ENCODE measurements at regions not wholly inside any gene's neighbourhood (a gene's known extent, or its start where the extent isn't known, plus 50 kb on each side); places are given as distances from the start of the nearest gene placed in this dataset.

DNA sequence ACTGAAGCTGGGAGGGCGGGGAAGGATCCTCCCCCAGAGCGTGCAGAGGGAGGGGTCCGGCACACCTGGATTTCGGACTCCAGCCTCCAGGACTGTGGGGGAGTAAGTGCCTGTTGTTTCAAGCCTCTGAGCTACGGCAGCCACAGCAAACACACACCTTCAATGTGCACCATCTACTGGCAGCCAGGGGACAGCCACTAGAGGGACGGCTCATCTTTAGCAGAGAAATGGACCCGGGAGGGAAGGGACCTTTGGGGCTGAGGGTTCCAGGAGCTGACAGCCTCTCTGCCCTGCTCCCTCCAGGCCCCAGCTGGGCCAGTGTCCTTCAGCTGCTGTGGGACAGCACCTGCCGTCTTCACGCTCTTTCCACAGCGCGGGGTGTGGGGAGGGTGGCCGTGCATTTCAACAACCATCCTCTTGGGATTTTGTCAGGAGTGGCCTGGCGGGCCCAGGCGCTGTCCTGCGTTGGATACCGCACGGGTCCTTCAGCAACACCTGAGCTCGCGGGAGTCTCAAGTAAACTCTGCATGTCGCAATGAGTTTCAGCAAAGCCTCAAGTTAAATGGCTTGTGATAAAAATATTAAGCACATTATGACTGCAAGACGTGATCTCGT, 209.2 kb upstream of the C14orf180 start:
- DNase-seq (ENCODE audit: low read depth) = no peak

DNA sequence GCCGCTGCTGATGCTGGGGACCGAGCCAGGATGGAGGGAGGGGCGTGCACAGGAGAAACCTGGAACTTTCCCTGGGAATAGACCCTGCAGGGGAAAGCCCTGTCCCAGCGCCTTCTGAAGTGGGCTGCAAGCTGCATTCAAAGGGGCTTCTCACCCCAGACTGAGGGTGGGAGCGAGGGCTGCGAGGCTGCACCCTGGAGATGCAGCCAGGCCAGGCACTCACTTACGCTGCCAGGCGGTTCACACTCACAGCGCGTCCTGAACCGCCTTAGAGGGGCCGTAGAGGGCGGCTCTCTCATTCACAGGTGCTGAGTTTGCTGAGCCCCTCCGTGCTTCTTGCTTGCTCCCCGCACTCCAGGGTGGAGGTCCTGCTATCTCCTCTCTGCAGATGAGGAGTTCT, 208.5 kb upstream of the C14orf180 start:
- DNase-seq (ENCODE audit: low read depth) = no peak

DNA sequence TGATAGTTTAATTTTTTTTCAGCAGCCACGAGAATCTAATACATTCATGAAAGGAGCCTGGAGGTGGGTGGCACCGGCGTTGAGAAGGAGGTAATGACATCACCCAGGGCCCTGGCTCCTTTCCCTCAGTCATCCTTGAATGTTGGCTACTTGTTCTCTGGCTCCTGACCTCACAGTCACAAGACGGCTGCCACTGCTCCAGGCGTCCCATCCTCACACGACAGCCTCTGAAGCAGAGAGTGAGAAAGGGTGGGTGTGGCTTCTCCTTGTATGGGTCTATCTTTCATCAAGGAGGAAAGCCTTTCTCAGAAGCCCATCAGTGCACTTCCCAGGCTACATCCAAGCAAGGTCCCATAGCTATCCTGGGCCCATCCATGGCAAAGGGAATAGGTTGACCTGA, 207.6 kb upstream of the C14orf180 start:
- DNase-seq (ENCODE audit: low read depth) = no peak

DNA sequence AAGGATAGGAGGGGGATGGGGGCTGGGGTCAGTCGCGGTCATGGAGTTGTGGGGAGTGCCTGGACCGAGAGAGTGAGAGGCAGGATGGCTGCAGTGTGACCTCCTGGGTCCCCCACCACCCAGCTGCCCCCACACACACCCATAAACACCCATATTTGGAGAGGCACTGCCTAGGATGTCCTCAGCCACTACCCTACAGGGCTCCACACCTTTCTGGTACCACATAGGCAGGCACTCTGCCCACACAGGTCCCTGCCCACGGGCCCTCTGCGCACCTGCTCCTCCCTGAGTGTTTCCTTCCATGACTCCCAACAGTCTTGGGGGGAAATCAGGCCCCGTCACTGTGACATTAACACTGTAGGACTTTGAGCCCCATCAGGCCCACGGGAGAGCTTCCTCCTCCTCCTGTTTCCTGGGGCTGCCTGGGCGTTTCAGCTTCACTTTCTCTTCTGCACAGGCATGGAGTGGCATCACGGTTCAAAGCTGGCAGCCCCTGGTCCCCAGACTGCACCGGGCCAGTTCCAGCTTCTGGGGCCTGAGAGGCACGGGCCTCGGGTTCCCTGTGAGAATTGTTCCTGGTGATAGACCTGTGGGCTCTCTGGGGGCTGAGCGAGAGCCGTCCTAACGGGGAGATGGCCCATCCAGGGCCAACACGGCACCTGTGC, 207.0 kb upstream of the C14orf180 start:
- DNase-seq (ENCODE audit: low read depth) = no peak

DNA sequence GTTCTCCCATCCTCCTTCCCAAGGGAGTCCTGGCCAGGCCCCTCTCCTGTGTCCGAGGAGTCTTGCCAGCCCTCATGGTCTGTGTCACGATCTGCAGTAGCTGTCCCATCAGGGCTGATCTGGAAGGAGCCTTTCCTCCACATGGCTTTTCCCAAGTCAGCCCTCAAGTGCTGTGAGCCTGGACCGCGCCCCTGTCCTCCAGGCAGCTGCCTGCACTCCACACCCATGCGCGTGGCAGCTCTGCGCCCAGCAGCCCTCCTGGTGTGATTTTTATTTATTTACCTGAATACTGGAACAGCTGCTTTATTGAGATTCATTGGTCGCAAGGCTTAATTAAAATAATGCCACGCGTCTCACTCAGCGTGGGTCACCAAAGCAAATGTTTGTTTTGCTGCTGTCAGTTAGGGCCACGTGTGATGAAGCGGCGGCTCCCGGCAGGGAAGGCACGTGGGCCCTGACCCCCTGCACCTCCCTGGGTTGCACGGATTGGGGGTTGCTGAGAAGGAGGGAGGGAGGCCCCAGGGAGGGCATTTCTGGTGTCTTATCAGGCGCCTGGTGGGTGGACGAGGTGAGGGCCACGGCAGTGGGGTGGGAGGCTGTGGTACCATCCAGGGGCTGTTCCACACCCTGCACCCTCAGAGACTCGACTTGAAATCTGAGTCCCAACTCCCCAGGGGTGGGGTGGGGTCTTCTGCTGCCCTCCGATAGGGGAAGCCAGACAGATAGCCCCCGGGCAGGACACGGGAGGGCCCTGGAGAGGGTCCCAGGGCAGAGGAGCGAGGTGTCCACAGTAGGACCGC, 206.3 kb upstream of the C14orf180 start:
- DNase-seq (ENCODE audit: low read depth) = no peak

DNA sequence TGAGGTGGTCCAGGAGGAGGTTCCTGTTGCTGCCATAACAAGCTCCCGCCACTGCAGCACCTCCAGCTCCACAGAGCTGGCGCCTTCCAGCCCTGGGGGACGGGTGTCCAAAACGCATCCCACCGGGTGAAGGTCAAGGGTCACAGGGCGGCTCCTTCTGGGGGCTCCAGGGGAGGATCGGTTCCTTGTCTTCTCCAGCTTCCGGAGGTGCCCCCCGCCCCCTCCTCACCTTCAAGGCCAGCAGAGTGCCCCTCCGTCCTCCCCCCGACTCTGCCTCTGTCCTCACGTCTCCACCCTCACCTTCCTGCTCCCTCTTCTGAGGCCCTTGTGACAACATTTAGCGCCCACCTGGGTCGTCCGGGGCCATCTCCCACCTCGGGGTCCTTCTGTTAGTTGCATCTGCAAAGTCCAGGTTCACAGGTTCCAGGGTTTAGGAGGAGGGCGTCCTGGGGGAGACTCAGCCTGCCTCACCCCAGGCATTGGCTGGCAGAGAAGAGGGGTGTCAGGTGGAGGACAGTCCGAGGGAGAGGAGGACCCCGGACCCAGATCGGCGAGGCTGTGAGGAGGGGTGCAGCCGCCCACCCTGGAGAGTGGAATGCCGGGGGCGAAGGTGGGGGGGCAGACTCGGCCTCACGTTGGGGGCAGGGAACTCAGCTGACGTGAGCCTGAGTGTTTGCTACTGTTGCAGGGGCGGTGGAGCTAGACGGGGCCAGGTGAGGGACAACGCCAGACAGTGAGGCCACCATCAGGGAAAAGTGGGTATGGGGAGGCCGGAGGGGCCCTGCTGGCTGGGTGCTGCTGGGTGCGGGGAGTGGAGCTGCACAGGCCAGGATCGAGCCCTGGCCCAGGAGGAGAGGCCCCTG, 205.5 kb upstream of the C14orf180 start:
- no peak for DNase-seq (ENCODE audit: low read depth)

DNA sequence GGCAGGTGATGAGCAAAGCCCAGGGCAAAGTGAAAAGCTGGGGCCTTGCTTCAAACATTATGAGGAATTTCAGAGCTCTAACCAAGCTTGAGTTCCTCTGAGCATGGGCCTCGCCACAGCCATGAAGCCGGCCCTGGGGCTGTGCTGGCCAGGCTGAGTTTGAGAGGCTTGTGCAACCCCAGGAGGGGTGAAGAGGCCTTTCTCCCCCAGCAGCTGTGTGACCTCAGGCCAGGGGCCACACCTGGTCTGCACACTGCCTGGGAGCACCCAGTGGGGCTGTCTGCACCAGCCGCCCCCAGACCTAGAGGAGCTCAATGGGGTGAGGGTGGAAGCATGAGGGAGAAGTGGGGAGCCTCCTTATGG, 204.9 kb upstream of the C14orf180 start:
- DNase-seq (ENCODE audit: low read depth) = no peak

DNA sequence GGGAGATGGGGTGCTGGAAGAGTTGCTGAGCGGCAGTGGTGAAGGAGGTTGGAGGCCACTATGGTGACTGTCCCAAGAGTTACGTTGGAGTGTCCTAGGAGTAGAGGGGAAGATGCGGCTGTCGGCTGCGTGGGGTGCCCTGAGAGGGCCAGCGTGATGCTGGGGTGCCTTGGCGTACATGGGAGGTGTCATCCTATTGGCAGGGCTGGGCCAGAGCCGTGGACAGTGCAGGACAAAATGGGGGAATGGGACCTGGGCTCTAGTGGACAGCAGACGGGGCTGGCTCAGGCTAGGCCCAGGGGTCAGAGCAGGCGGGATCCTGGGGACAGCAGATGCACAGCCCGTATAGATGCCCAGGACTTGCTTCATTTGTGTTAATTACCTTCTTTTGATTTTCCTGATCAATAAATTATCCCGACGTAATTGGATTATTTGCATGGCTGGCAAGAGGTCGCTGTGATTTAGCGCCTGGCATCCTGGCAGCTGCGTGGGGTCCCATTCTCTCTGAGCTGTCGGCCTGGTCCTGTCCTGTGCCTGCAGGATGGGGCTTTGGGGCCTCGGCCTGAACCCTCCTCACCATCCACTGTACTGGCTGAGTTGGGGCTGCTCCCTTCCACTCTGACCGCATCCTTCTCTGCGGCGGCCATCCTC, 203.9 kb upstream of the C14orf180 start:
- no peak for DNase-seq (ENCODE audit: low read depth)

DNA sequence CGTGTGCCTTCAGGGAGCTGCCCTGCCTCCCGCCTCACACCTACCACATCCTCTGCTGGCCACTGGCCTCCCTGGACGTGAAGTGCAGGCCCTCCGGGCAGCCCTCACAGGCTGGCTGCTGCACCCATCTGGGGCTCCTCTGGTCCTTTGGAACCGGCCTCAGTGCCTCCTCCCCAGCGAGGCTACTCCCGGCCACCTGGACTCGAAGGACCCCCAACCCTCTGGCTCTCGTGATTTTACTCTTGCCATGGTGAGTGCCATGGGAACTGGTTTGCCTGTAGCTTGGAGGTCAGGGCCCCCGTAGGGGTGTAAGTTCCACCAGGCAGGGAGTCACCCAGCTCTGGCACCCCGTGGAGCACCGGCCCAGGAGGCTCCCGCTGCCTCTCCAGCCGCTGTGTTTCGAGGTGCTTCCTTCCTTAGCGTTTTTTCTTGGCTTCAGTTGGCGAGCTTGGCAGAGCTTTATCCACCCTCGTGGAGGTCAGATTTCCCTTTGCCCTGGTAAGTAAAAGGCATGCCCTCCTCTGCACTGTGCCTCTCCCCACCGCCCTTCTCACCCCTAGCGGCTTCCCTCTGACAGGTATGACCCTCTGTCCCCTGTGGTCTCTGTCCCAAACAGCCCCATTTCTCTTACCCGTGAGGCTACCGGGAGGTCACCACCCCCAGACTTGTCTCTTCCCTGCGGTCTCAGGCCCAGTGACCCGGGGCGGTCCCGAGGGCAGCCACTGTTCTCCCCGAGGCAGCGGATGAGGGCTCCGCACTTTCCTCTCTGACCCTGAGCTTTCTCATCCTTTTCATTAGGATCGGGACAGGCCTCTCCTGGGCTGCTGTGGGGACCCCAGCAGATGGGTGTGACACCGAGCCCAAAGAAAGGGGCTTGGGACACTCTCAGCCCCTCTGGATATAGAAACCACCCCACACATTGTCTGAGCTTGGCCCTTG, 203.1 kb upstream of the C14orf180 start:
- no peak for DNase-seq (ENCODE audit: low read depth)

DNA sequence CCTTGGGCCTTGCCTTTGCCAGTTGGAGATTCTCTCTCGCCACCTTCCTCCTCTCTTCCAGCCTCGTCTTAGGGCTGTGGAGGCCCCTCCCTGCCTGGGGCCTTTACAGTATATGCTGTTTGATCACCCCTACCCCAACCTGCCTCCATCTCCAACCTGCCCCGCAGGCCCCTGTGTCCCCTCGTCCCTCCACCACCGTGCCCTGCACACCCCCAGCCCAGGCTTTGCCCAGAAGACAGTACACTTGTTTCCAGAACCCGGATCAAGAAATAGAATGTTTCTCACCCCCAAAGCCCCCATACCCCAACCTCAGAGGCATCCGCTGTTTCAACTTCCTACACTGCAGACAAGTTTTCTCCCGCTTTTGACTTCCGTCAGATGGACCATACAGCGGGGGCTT, 202.3 kb upstream of the C14orf180 start:
- no peak for DNase-seq (ENCODE audit: low read depth)

DNA sequence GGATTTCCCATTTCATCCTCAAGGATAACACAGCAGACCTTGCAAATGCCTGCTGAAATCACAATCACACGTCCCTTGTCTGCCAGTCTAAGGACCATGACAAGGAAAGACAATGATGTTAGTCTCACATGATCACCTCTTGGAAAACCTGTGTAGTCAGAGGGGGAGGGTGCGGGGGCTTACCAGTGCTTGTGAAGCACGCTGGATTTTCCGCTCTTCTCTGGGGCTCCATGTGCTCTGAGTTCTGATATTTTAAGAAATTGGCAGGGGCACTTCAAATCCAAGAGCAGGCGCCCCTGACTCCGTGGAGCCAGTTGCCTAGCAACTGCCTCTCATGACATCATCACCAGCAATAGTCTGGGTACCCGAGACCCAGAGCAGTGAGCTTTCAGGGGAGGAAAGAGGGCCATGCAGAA, 200.9 kb upstream of the C14orf180 start:
- no peak for DNase-seq (ENCODE audit: low read depth)

DNA sequence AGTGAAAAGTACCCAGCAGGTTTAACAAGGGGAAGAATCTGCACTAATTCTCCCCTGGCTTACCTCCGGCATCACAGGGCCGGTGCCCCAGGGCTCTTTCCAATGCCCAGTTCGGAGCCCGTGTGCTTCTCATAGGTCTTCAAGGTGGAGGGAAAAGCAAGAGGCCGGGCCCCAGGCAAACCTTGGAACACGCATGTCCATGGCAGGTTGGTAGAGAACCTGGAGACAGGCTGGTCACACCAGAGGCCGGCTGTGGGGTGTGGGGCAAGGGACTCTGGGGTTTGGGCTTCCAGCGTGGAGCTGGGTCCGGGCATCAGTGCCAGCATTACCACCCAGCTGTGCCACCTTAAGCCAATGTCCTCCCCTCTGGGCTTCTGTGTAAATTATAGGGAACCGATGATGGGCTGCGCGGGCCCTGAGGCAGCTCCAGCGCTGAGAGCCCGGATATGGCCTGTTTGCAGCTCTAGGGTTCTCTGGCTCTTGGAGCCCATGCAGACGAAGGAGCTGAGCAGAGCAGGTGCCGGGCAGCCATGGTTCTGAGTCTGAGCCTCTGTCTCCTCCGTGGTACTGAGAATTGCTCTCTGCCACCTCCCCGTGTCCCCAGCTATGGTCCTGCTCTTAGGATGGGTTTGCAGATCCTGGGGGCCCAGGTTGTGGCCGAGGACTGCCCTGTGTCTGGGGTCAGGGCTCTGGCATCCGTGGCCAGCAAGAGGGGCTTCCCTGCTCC, 197.0 kb upstream of the C14orf180 start:
- no peak for DNase-seq (ENCODE audit: low read depth)

DNA sequence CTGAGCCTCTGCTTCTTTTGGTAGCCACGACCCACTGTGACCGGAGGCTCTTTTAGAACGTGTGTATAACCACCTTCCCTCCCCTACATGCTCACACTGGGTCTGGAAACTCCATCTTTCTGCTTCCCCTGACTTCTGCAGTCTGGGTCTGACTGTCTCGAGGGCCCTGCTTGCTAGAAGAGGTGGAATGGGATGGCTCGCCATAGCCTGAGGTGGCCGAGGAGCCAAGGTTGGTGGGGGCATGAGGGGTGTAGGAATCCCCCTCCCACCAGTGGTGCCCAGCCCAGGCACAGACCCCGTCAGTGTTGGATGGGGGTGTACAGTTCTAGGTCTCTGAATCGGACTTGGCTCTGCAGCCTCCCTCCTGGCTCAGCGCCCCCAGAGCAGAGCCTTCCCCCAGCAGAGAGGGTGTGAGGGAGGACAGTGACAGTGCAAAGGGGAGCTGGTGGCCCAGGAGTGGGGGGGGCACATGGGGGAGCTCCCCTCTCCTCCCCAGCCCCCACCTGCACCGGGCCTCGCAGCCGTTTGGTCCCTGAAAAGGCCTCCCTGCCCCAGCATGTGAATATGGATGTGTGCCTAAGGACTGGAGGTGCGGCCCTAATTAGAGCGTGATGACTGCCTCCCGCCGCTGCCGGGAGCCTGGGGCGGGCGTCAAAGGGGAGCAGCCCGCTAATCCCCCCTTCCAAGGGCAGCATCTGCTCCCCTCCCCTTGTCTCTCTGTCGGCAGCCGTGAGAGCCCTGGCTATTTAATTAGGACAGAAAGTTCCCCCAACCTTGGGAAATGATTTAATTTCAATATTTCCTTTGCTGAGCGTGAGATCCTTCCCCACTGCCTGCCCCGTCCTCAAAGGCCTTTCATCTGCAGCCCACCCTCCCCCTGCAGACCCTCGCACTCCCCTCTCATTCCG, 196.2 kb upstream of the C14orf180 start:
- no peak for DNase-seq (ENCODE audit: low read depth)

DNA sequence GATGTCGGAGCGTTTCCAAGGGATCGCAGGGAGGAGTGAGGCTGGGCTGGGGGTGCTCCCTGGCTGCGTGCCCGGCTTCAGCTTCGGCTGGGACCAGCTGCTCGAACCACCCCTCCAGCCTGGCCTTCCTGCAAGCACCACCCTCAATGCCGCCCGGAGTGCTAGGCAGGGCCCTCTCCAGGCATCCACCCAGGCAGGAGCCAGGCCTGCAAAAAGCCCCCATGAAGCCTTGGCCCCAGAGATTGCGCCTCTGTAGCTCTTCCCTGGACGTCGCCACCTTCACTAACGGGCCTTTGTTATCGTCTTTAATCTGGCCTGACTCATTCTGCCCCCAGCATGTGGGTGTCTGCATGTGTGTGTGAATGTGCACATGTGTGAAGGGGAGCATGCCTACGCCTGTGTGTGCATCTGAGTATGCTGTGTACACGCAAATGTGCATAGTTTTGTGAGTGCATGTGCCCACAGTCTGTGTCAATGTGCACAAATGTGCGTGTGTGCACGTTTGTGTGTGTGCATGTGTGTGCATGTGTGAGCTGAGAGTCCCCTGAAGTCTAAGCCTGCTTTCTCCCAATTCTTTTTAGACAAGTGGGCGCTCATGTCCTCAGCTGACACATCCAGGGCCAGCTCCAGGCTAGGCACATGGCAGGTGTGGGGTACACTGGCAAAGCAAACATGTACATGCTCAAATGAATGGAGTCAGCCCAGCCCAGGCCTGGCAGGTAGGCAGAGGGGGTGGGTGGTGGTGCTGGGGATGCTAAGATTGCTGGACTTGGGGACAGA, 195.4 kb upstream of the C14orf180 start:
- no peak for DNase-seq (ENCODE audit: low read depth)

DNA sequence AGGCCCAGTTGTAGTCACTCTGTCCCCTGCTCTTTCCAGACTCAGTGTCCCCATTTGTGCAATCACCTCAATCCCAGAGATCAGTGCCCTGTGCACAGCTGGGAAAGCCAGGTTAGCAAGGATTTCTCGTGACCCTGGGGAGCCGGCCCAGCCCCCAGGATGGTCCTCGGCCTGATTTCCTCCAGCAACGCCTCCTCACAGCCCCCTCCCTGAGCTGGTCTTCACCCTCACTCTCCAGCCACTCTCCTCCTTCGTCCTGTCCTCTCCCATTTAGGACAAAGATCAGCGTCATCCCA, 194.8 kb upstream of the C14orf180 start:
- DNase-seq (ENCODE audit: low read depth) = no peak

DNA sequence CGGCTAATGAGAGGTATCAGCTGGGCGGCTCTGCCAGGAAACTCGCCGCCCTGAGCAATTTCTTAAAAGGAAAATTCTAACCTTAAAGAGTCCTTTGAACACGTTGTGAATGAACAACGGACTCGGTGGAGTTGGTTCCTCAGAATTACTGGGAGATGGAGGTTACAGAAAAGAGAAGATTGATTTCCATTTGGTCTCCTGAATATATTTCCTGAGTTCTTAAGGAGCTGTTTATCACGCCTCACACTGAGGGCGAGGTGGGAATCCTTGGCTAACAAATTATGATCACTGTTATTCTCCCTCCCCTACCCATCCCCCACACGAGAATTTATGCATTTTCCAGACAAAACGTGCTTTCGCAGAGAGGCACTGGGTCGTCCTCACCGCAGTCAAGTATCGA, 194.5 kb upstream of the C14orf180 start:
- no peak for DNase-seq (ENCODE audit: low read depth)

DNA sequence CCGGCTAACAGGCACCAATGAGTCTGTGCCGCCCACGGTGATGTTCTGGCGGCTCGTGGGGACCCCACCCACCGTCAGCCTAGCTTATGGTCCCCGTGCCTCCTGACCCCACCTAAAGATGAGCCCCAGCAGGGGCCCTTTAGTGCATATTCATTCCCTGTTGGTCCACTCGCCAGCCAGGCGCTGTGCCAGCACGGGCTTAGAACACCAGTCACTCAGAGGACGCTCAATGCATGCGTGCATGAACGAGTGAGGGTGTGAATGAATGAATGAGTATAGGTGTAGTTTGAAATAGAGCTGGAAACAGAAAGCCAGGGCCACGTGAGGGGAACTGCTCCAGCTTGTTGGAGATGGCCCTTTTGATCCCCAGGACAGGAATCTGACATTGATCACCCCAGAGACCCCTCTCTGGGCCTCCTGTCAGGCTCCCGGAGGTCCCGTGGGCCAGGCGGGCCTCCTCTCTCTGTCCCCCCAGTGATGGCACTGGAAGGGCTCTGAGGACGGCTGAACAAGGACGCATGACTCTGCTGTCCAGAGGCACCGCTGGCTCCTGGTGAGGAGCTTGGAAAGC, 193.9 kb upstream of the C14orf180 start:
- DNase-seq (ENCODE audit: low read depth) = no peak

Measured in stimulated activated CD4-positive, alpha-beta T cell treated with anti-CD3 and anti-CD28 coated beads, Interleukin-2, amount 100 ng/mL, for 4 hours (primary cell).